DOHH2 (cell line): ENCODE measurements at regions not wholly inside any gene's neighbourhood (a gene's known extent, or its start where the extent isn't known, plus 50 kb on each side); places are given as distances from the start of the nearest gene placed in this dataset.

Experiments
- CTCF ChIP-seq: fragments of 200-600 bp; sonication (generic); IDR thresholded peaks from one replicate; pipeline ENCODE4 v1.5.1; 2014; ENCODE audit warnings: antibody characterized with exemption, mild to moderate bottlenecking, low read depth, low read length; ENCODE audit not compliant: poor library complexity, severe bottlenecking
- EZH2phosphoT487 ChIP-seq: fragments of 200-600 bp; sonication (generic); IDR thresholded peaks from 2 replicates; pipeline ENCODE4 v1.6.1; 2017; ENCODE audit warnings: borderline replicate concordance, mild to moderate bottlenecking, antibody characterized with exemption, low read length, moderate library complexity, mixed read lengths

- TF ChIP-seq CTCF, result no peak
- no peak for TF ChIP-seq EZH2phosphoT487
Measured at GRCh38 chr17:33889040-33889439, 366.0 kb upstream of the CCL2 start.
